HL-60 (cell line): ENCODE measurements at regions not wholly inside any gene's neighbourhood (a gene's known extent, or its start where the extent isn't known, plus 50 kb on each side); places are given as distances from the start of the nearest gene placed in this dataset.

ENCODE experiments used
- SPI1 ChIP-seq: IDR thresholded peaks from 2 replicates; pipeline ENCODE4 v1.6.1; 2012; ENCODE audit warnings: low read depth, mild to moderate bottlenecking, borderline replicate concordance
- TF ChIP-seq, protein P1 (sequence below): IDR thresholded peaks from one replicate; pipeline ENCODE4 v1.5.1; 2011; ENCODE audit warnings: low read length, control low read depth, inconsistent platforms; ENCODE audit not compliant: insufficient read depth

DNA sequence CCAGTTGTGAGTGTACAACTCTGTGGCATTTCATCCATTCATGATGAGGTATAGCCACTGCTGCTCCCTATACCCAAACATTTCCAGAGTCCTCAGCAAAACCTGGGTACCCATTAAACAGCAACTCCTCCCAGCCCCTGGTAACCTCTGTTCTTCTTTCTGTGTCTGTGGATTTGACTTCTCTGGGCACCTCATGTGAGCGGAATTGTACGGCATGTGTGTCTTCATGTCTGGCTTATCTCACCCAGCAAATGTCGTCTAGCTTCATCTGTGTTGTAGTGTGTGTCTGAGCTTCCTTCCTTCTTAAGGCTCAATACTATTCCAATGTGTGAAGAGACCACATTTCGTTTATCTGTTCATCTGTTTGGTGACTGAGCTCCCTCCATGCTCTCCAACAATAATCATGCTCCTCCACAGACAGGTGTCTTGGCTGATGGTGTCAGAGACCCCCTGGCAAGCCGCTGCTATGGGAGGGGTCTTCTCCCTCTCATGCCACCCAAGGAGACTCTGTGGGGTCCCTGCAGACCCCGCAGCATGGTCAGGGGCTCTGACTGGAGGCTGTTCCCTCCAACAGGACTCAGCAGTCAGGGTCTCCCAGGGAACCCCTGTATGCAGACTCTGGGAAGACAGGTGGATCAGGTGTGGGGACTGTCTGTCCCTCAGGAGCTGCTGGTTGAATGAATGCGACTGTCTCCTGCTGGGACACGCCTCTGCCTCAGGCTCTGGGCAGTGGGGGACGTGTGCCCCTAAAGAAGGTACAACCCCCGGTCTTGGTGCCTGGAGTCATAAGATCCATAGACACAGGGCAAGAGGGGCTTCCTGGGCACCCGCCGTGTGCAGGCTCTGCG, 52.7 kb downstream of the SMIM38 start:
- TF ChIP-seq, protein P1, sequence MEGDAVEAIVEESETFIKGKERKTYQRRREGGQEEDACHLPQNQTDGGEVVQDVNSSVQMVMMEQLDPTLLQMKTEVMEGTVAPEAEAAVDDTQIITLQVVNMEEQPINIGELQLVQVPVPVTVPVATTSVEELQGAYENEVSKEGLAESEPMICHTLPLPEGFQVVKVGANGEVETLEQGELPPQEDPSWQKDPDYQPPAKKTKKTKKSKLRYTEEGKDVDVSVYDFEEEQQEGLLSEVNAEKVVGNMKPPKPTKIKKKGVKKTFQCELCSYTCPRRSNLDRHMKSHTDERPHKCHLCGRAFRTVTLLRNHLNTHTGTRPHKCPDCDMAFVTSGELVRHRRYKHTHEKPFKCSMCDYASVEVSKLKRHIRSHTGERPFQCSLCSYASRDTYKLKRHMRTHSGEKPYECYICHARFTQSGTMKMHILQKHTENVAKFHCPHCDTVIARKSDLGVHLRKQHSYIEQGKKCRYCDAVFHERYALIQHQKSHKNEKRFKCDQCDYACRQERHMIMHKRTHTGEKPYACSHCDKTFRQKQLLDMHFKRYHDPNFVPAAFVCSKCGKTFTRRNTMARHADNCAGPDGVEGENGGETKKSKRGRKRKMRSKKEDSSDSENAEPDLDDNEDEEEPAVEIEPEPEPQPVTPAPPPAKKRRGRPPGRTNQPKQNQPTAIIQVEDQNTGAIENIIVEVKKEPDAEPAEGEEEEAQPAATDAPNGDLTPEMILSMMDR: no peak
- no peak for TF ChIP-seq SPI1
